ENCODE measurements at regions not wholly inside any gene's neighbourhood (a gene's known extent, or its start where the extent isn't known, plus 50 kb on each side); places are given as distances from the start of the nearest gene placed in this dataset.

GRCh38 chr6:14943116-14943515, 302.8 kb upstream of the JARID2 start:
- DNase-seq (ENCODE audit: low read depth), result no peak
- in situ Hi-C loops (cut with HindIII; ENCODE audit: low sequenced_read_pairs), result no loop called here
- TF ChIP-seq CTCF (IDR thresholded peaks at IDR 0.05; ENCODE audit: low read depth, low read length, missing control alignments), result no peak

GRCh38 chr6:14944593-14944992, 301.3 kb upstream of the JARID2 start:
- no peak for TF ChIP-seq CTCF (IDR thresholded peaks at IDR 0.05; ENCODE audit: low read depth, low read length, missing control alignments)
- no peak overlapping the region for H3K4me3 ChIP-seq (ENCODE audit: low read depth, low read length)
- in situ Hi-C loops (cut with HindIII; ENCODE audit: low sequenced_read_pairs), result no loop called here
- DNase-seq (ENCODE audit: low read depth), result no peak

More at GRCh38 chr6:14943116-14943515, 302.8 kb upstream of the JARID2 start:
- no peak overlapping the region for H3K4me3 ChIP-seq (ENCODE audit: low read depth, low read length)

GRCh38 chr6:14945461-14946185, 300.2 kb upstream of the JARID2 start:
- in situ Hi-C loops (cut with HindIII; ENCODE audit: low sequenced_read_pairs), result no loop called here
- no peak for TF ChIP-seq CTCF (IDR thresholded peaks at IDR 0.05; ENCODE audit: low read depth, low read length, missing control alignments)
- no peak for DNase-seq (ENCODE audit: low read depth)
- H3K4me3 ChIP-seq (ENCODE audit: low read depth, low read length), result no peak overlapping the region

GRCh38 chr6:14946753-14947152, 299.1 kb upstream of the JARID2 start:
- DNase-seq (ENCODE audit: low read depth), result no peak
- TF ChIP-seq CTCF (IDR thresholded peaks at IDR 0.05; ENCODE audit: low read depth, low read length, missing control alignments), result no peak

GRCh38 chr6:14948586-14949245, 297.2 kb upstream of the JARID2 start:
- DNase-seq (ENCODE audit: low read depth), result no peak
- no peak for TF ChIP-seq CTCF (IDR thresholded peaks at IDR 0.05; ENCODE audit: low read depth, low read length, missing control alignments)
- in situ Hi-C loops (cut with HindIII; ENCODE audit: low sequenced_read_pairs), result no loop called here
- no peak overlapping the region for H3K4me3 ChIP-seq (ENCODE audit: low read depth, low read length)

More at GRCh38 chr6:14946753-14947152, 299.1 kb upstream of the JARID2 start:
- in situ Hi-C loops (cut with HindIII; ENCODE audit: low sequenced_read_pairs), result no loop called here
- H3K4me3 ChIP-seq (ENCODE audit: low read depth, low read length), result no peak overlapping the region

GRCh38 chr6:14950103-14950969, 295.5 kb upstream of the JARID2 start:
- no peak overlapping the region for H3K4me3 ChIP-seq (ENCODE audit: low read depth, low read length)
- in situ Hi-C loops (cut with HindIII; ENCODE audit: low sequenced_read_pairs), result loop anchor here (10.0 kb wide), 1 partner anchor 56 kb away; no protein-coding TSS in a partner anchor
- DNase-seq (ENCODE audit: low read depth), result no peak
- no peak for TF ChIP-seq CTCF (IDR thresholded peaks at IDR 0.05; ENCODE audit: low read depth, low read length, missing control alignments)

Measured in astrocyte of the cerebellum (primary cell).